ENCODE measurements at regions not wholly inside any gene's neighbourhood (a gene's known extent, or its start where the extent isn't known, plus 50 kb on each side); places are given as distances from the start of the nearest gene placed in this dataset.
A peak's percentile ranks its signal among the peaks of the same experiment; 100 is the strongest.
"Not testable (repeated sequence)": the region's sequence is repeated elsewhere in the genome, so short reads cannot be mapped to it uniquely, and the experiment has no call there.

GRCh38 chr1:192445839-192446489 is 129.2 kb downstream of the RGS21 start:
- no peaks in the 10 kb centered on the region for H3K36me3 ChIP-seq (ENCODE audit: control insufficient read depth, insufficient read depth, low read length)
- H3K27ac ChIP-seq (ENCODE audit: insufficient read depth, low read length, poor library complexity, severe bottlenecking) = no peak overlapping the region
- H3K27me3 ChIP-seq (replicated peaks; ENCODE audit: control insufficient read depth, insufficient read depth, low read length, poor library complexity, severe bottlenecking) = no peaks in the 10 kb centered on the region
- DNase-seq = peak; percentile 5 to 43 (median 9)
- H3K4me1 ChIP-seq (ENCODE audit: control insufficient read depth, insufficient read depth, low read length, poor library complexity, severe bottlenecking) = no peaks in the 10 kb centered on the region
- no peak overlapping the region for H3K4me3 ChIP-seq (ENCODE audit: insufficient read depth, low read depth, low read length, poor library complexity, severe bottlenecking)
- H3K9me3 ChIP-seq (ENCODE audit: control insufficient read depth, low read length) = no peaks in the 10 kb centered on the region

GRCh38 chr1:192448026-192448578 is 127.5 kb upstream of the RGS1 start:
- Histone ChIP-seq H3K9me3 (ENCODE audit: control insufficient read depth, low read length) (no peaks in the 10 kb centered on the region), H3K4me3 (ENCODE audit: insufficient read depth, low read depth, low read length, poor library complexity, severe bottlenecking) (no peak overlapping the region), H3K36me3 (ENCODE audit: control insufficient read depth, insufficient read depth, low read length) (no peaks in the 10 kb centered on the region), H3K27ac (ENCODE audit: insufficient read depth, low read length, poor library complexity, severe bottlenecking) (no peak overlapping the region), H3K4me1 (ENCODE audit: control insufficient read depth, insufficient read depth, low read length, poor library complexity, severe bottlenecking) (no peaks in the 10 kb centered on the region), H3K27me3 (replicated peaks; ENCODE audit: control insufficient read depth, insufficient read depth, low read length, poor library complexity, severe bottlenecking) (no peaks in the 10 kb centered on the region)
- no peak for DNase-seq

- Histone ChIP-seq H3K36me3 (ENCODE audit: control insufficient read depth, insufficient read depth, low read length) (no peaks in the 10 kb centered on the region), H3K9me3 (ENCODE audit: control insufficient read depth, low read length) (no peaks in the 10 kb centered on the region)
Observed at GRCh38 chr1:192453360-192453992, 122.1 kb upstream of the RGS1 start.

GRCh38 chr1:192459467-192459866 is 116.1 kb upstream of the RGS1 start:
- Histone ChIP-seq H3K4me3 (ENCODE audit: insufficient read depth, low read depth, low read length, poor library complexity, severe bottlenecking) (no peak overlapping the region), H3K27ac (ENCODE audit: insufficient read depth, low read length, poor library complexity, severe bottlenecking) (no peak overlapping the region), H3K9me3 (ENCODE audit: control insufficient read depth, low read length) (no peaks in the 10 kb centered on the region), H3K4me1 (ENCODE audit: control insufficient read depth, insufficient read depth, low read length, poor library complexity, severe bottlenecking) (no peaks in the 10 kb centered on the region), H3K36me3 (ENCODE audit: control insufficient read depth, insufficient read depth, low read length) (no peaks in the 10 kb centered on the region), H3K27me3 (replicated peaks; ENCODE audit: control insufficient read depth, insufficient read depth, low read length, poor library complexity, severe bottlenecking) (no peaks in the 10 kb centered on the region)
- no peak for DNase-seq

More at GRCh38 chr1:192453360-192453992, 122.1 kb upstream of the RGS1 start:
- Histone ChIP-seq H3K4me3 (ENCODE audit: insufficient read depth, low read depth, low read length, poor library complexity, severe bottlenecking) (no peak overlapping the region), H3K4me1 (ENCODE audit: control insufficient read depth, insufficient read depth, low read length, poor library complexity, severe bottlenecking) (no peaks in the 10 kb centered on the region), H3K27ac (ENCODE audit: insufficient read depth, low read length, poor library complexity, severe bottlenecking) (no peak overlapping the region), H3K27me3 (replicated peaks; ENCODE audit: control insufficient read depth, insufficient read depth, low read length, poor library complexity, severe bottlenecking) (no peaks in the 10 kb centered on the region)
- no peak for DNase-seq

GRCh38 chr1:192461684-192462083 is 113.9 kb upstream of the RGS1 start:
- Histone ChIP-seq H3K36me3 (ENCODE audit: control insufficient read depth, insufficient read depth, low read length) (no peaks in the 10 kb centered on the region), H3K4me1 (ENCODE audit: control insufficient read depth, insufficient read depth, low read length, poor library complexity, severe bottlenecking) (no peaks in the 10 kb centered on the region), H3K9me3 (ENCODE audit: control insufficient read depth, low read length) (no peaks in the 10 kb centered on the region), H3K27me3 (replicated peaks; ENCODE audit: control insufficient read depth, insufficient read depth, low read length, poor library complexity, severe bottlenecking) (no peaks in the 10 kb centered on the region), H3K27ac (ENCODE audit: insufficient read depth, low read length, poor library complexity, severe bottlenecking) (no peak overlapping the region), H3K4me3 (ENCODE audit: insufficient read depth, low read depth, low read length, poor library complexity, severe bottlenecking) (no peak overlapping the region)
- DNase-seq = no peak

GRCh38 chr1:192462616-192463015 is 113.0 kb upstream of the RGS1 start:
- Histone ChIP-seq H3K27ac (ENCODE audit: insufficient read depth, low read length, poor library complexity, severe bottlenecking) (no peak overlapping the region), H3K36me3 (ENCODE audit: control insufficient read depth, insufficient read depth, low read length) (no peaks in the 10 kb centered on the region), H3K4me3 (ENCODE audit: insufficient read depth, low read depth, low read length, poor library complexity, severe bottlenecking) (no peak overlapping the region), H3K9me3 (ENCODE audit: control insufficient read depth, low read length) (no peaks in the 10 kb centered on the region), H3K4me1 (ENCODE audit: control insufficient read depth, insufficient read depth, low read length, poor library complexity, severe bottlenecking) (no peaks in the 10 kb centered on the region), H3K27me3 (replicated peaks; ENCODE audit: control insufficient read depth, insufficient read depth, low read length, poor library complexity, severe bottlenecking) (no peaks in the 10 kb centered on the region)
- DNase-seq = no peak

- DNase-seq = no peak
- Histone ChIP-seq H3K36me3 (ENCODE audit: control insufficient read depth, insufficient read depth, low read length) (no peaks in the 10 kb centered on the region), H3K4me3 (ENCODE audit: insufficient read depth, low read depth, low read length, poor library complexity, severe bottlenecking) (no peak overlapping the region), H3K27ac (ENCODE audit: insufficient read depth, low read length, poor library complexity, severe bottlenecking) (no peak overlapping the region), H3K4me1 (ENCODE audit: control insufficient read depth, insufficient read depth, low read length, poor library complexity, severe bottlenecking) (no peaks in the 10 kb centered on the region), H3K27me3 (replicated peaks; ENCODE audit: control insufficient read depth, insufficient read depth, low read length, poor library complexity, severe bottlenecking) (no peaks in the 10 kb centered on the region), H3K9me3 (ENCODE audit: control insufficient read depth, low read length) (no peaks in the 10 kb centered on the region)
Observed at GRCh38 chr1:192463661-192464060, 111.9 kb upstream of the RGS1 start.

GRCh38 chr1:192465221-192465620 is 110.4 kb upstream of the RGS1 start:
- H3K4me1 ChIP-seq (ENCODE audit: control insufficient read depth, insufficient read depth, low read length, poor library complexity, severe bottlenecking); H3K4me3 ChIP-seq (ENCODE audit: insufficient read depth, low read depth, low read length, poor library complexity, severe bottlenecking); H3K36me3 ChIP-seq (ENCODE audit: control insufficient read depth, insufficient read depth, low read length); H3K27ac ChIP-seq (ENCODE audit: insufficient read depth, low read length, poor library complexity, severe bottlenecking); H3K9me3 ChIP-seq (ENCODE audit: control insufficient read depth, low read length); H3K27me3 ChIP-seq (replicated peaks; ENCODE audit: control insufficient read depth, insufficient read depth, low read length, poor library complexity, severe bottlenecking); DNase-seq: not testable (repeated sequence)

GRCh38 chr1:192474080-192474683 is 101.4 kb upstream of the RGS1 start:
- no peak for DNase-seq
- Histone ChIP-seq H3K36me3 (ENCODE audit: control insufficient read depth, insufficient read depth, low read length) (no peaks in the 10 kb centered on the region), H3K27ac (ENCODE audit: insufficient read depth, low read length, poor library complexity, severe bottlenecking) (no peak overlapping the region), H3K27me3 (replicated peaks; ENCODE audit: control insufficient read depth, insufficient read depth, low read length, poor library complexity, severe bottlenecking) (no peaks in the 10 kb centered on the region), H3K4me1 (ENCODE audit: control insufficient read depth, insufficient read depth, low read length, poor library complexity, severe bottlenecking) (no peaks in the 10 kb centered on the region), H3K9me3 (ENCODE audit: control insufficient read depth, low read length) (no peaks in the 10 kb centered on the region), H3K4me3 (ENCODE audit: insufficient read depth, low read depth, low read length, poor library complexity, severe bottlenecking) (no peak overlapping the region)

- no peak overlapping the region for H3K27ac ChIP-seq (ENCODE audit: insufficient read depth, low read length, poor library complexity, severe bottlenecking)
- no peaks in the 10 kb centered on the region for H3K36me3 ChIP-seq (ENCODE audit: control insufficient read depth, insufficient read depth, low read length)
- H3K9me3 ChIP-seq (ENCODE audit: control insufficient read depth, low read length) = no peaks in the 10 kb centered on the region
- DNase-seq = no peak
- H3K4me3 ChIP-seq (ENCODE audit: insufficient read depth, low read depth, low read length, poor library complexity, severe bottlenecking) = no peak overlapping the region
- no peaks in the 10 kb centered on the region for H3K27me3 ChIP-seq (replicated peaks; ENCODE audit: control insufficient read depth, insufficient read depth, low read length, poor library complexity, severe bottlenecking)
- no peaks in the 10 kb centered on the region for H3K4me1 ChIP-seq (ENCODE audit: control insufficient read depth, insufficient read depth, low read length, poor library complexity, severe bottlenecking)
Observed at GRCh38 chr1:192475329-192475728, 100.2 kb upstream of the RGS1 start.

All from effector memory CD4-positive, alpha-beta T cell (primary cell).